HG03064 (cell line): ENCODE measurements at regions not wholly inside any gene's neighbourhood (a gene's known extent, or its start where the extent isn't known, plus 50 kb on each side); places are given as distances from the start of the nearest gene placed in this dataset.
"Not testable (repeated sequence)": the region's sequence is repeated elsewhere in the genome, so short reads cannot be mapped to it uniquely, and the experiment has no call there.

Experiments used
- ATAC-seq: cut with Tn5 transposase; IDR thresholded peaks from one replicate; pipeline ENCODE4 v1.9.1; 2021; ENCODE audit warnings: low read depth; ENCODE audit not compliant: unreplicated experiment

DNA sequence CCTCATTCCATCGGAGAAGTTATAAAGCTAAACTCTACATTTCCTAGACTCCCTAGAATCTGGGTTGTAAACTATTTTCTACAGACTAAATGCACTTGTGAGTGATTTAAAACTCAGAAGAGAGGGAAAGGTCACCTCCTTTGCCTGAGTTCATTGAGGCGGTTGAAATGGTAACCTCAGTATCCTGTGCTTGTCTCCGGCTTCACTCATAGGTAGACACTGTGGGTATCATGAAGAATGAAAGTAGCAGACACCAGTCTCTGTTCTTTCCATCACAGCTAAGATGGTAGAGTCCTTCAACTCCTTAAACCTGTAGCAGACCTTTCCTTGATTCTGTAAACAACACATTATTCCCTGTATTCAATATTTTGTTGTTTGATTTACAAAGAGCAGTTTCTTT lies 291.3 kb upstream of the ANKRD50 start:
- ATAC-seq: no peak

- ATAC-seq: no peak
Observed at GRCh38 chr4:124997991-124998390, 285.5 kb upstream of the ANKRD50 start.

DNA sequence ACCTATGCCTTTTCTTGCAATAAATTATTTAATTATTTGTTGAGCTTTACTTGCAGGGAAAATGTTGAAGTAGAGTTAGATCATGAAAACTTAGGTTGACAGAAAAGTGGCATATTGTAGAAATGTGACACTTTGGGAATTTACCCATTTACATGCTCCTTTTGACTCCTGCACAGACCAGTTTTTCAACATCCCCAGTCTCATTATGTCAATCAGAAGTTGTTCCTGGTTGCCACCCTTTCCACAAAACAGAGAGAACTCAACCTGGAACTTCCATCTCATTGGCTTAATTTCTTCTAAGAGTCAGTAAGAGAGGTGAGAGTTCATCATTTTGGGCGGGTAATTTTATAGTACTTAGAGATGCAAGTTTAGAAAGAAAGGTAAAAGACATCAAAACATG lies 284.6 kb upstream of the ANKRD50 start:
- ATAC-seq: no peak

GRCh38 chr4:124993838-124994237 lies 281.3 kb upstream of the ANKRD50 start:
- no peak for ATAC-seq

- no peak for ATAC-seq
Observed at GRCh38 chr4:124990398-124990797, 277.9 kb upstream of the ANKRD50 start.

GRCh38 chr4:124980276-124980752 lies 267.8 kb upstream of the ANKRD50 start:
- ATAC-seq: no peak

DNA sequence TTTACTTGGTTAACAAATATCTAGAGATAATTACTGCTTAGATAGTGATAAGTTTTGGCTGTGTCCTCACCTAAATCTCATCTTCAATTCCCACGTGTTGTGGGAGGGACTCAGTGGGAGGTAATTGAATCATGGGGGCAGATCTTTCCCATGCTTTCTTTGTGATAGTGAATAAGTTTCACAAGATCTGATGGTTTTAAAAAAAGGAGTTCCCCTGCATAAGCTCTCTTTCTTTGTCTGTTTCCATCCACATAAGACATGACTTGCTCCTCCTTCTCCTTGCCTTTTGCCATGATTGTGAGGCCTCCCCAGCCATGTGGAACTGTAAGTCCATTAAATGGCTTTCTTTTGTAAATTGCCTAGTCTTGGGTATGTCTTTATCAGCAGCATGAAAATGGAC lies 266.0 kb upstream of the ANKRD50 start:
- not testable (repeated sequence) for ATAC-seq

DNA sequence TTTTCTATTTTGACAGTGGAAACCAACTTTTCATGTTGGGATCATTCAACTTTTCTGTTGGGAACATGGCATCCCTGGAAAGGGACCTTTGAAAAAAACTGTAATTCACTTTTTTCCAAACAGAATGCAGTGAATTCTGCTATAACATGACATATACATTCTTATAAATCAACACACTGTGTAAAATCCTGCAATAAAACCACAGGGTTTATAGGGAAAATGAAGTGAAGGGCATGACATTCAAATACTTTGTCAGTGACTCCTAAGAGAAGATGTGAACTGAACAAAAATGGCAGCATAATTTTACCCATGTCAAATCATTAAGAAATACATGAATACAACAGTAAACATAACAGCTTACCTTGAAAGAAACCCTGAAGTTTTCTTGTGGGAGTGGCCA lies 264.5 kb upstream of the ANKRD50 start:
- no peak for ATAC-seq

- no peak for ATAC-seq
Observed at GRCh38 chr4:124974152-124974551, 261.6 kb upstream of the ANKRD50 start.

DNA sequence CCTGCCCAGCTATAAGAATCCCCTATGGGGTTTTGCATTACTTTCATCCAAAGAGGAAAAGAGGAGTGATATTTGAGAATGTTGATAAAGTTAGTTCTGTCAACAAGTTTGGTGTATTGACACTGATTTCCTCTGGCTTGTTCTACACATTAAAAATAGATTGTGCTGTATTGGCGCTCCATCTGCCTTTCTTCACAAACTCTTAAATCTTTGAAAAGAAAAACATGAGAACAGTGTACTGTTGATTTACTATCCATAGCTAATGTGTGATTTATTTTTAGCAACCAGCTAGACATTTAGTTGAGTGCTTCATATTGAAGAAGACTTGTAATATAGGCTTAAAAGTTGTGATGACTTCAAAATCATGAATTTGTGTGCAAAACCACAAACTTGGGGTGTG lies 261.2 kb upstream of the ANKRD50 start:
- ATAC-seq: no peak

GRCh38 chr4:124970011-124970410 lies 257.5 kb upstream of the ANKRD50 start:
- ATAC-seq: no peak

- no peak for ATAC-seq
Observed at GRCh38 chr4:124965497-124965891, 253.0 kb upstream of the ANKRD50 start.

DNA sequence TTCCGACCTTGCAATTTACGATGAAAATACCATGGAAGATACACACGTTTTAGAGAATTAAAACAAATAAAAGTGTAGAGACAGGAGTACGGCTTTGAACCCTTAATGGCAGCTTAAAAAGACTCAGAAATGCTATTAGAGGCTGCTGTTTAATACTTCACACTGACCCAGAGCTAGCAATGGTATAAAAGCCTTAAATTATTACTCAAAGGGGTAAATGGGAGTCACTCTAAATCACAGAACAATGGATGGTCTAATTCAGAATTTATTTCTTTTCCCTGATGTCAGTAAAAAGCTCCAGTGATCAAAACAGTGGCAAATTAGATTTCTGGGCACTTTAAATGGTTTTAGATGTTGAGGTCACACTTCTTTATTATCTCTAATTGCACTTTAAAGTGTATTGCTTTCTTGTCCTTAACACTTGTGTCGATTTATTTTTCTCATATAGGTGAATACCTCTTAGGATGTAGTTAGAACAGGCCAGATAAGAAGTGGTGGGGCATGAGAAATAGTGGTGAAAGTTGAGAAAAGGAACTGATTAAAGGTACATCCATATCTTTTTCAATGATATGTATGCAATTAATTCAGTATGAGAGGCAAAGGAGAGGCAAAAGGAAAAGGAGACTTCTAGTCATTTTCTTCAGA lies 252.4 kb upstream of the ANKRD50 start:
- no peak for ATAC-seq

GRCh38 chr4:124964251-124964650 lies 251.7 kb upstream of the ANKRD50 start:
- no peak for ATAC-seq

DNA sequence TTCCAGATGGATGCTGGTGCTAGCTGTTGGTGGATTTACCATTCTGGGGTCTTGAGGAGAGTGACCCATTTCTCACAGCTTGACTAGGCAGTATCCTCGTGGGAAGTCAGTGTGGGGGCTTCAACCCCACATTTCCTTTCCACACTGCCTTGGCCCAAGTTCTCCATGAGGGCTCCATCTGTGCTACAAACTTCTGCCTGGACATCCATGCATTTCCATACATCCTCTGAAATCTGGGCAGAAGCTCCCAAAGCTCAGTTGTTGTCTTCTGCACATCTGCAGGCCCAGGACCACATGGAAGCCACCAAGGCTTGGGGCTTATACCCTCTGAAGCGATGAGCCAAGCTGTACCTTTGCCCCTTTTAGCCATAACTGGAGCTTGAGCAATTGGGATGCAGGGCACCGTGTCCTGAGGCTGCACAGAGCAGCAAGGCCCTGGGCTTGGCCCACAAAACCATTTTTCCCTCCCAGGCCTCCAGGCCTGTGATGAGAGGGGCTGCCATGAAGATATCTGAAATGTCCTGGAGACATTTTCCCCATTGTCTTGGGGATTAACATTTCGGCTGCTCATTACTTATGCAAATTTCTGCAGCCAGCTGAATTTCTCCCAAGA lies 248.7 kb upstream of the ANKRD50 start:
- no peak for ATAC-seq

GRCh38 chr4:124958847-124959246 lies 246.3 kb upstream of the ANKRD50 start:
- no peak for ATAC-seq

DNA sequence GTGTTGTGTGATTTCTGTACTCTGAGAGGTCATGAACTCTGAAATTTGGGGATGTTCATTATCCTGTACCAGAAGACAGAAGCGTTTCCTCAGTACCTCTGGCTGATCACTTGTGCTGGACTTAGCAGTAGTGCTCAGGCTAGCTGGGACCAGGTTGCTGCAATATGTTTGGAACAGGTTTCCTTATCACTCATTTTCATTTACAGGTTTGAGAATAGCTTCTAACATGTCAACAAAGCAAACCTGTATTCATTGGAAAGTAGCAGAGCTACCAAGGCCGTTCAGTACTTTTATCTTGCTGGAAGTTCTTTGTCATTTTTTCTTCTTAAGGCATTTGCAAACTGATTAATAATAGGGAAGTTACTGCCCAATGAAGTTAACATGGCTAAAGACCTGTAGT lies 242.9 kb upstream of the ANKRD50 start:
- no peak for ATAC-seq

DNA sequence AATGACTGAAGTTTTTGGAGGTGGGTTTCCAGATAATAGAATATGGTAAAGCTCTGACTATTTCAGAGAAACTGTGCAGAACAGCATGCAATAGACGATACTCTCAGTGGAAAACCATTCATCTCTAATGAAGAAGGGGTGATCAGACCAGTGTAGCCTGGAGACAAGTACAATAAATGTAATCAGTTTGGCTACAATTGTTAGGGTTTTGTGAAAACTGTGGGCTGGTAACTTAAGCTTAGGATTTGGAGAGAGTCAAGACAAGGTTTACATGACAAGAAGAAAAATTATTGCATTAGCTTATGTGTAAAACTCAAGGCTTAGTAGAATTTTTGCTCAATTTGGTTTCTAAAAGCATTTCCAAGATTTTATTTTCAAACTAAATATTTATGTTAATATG lies 241.5 kb upstream of the ANKRD50 start:
- no peak for ATAC-seq

- ATAC-seq: no peak
Observed at GRCh38 chr4:124953486-124953885, 241.0 kb upstream of the ANKRD50 start.

DNA sequence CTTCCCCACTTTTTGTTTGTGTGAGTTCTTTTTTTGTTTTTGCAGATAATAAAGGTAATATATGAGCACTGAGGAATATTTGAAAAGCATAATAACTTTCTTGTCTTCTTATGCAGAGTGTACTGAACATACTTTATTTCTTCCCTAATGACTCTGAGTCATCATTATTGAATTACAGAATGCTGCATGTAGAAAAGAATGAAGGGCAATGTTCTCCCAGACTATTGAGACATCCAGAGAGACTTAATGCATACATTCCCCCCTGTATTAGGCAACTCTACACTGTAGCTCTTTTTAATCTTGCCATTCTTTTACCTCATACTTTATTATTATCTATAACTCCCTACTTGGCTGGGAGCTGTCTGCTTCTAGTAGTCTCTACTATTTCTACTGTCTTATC lies 240.5 kb upstream of the ANKRD50 start:
- ATAC-seq: no peak

- no peak for ATAC-seq
Observed at GRCh38 chr4:124952601-124953000, 240.1 kb upstream of the ANKRD50 start.

GRCh38 chr4:124948976-124949597 lies 236.6 kb upstream of the ANKRD50 start:
- ATAC-seq: no peak
